IPS-15b (cell line): ENCODE measurements at regions not wholly inside any gene's neighbourhood (a gene's known extent, or its start where the extent isn't known, plus 50 kb on each side); places are given as distances from the start of the nearest gene placed in this dataset.

Source experiments
- H3K27me3 ChIP-seq: one replicate; pipeline ENCODE4 v1.6.1; 2013; ENCODE audit warnings: low read length; ENCODE audit not compliant: control insufficient read depth, insufficient read depth
- H3K36me3 ChIP-seq: one replicate; pipeline ENCODE4 v1.6.1; 2013; ENCODE audit warnings: low read length; ENCODE audit not compliant: control insufficient read depth, insufficient read depth
- H3K4me1 ChIP-seq: one replicate; pipeline ENCODE4 v1.6.1; 2013; ENCODE audit warnings: mild to moderate bottlenecking, low read length; ENCODE audit not compliant: control insufficient read depth, insufficient read depth
- H3K4me3 ChIP-seq: one replicate; pipeline ENCODE4 v1.5.1; 2013; ENCODE audit warnings: low read depth, low read length
- H3K9ac ChIP-seq: one replicate; pipeline ENCODE4 v1.6.1; 2013; ENCODE audit warnings: low read depth, mild to moderate bottlenecking, low read length
- H3K9me3 ChIP-seq: one replicate; pipeline ENCODE4 v1.6.1; 2013; ENCODE audit warnings: mild to moderate bottlenecking, low read length; ENCODE audit not compliant: control insufficient read depth, insufficient read depth

GRCh38 chr2:147197754-147198483 is 646.9 kb upstream of the ACVR2A start:
- H3K4me1 ChIP-seq: peaks cover 26% of the 10 kb centered on the region
- H3K4me3 ChIP-seq: no peak overlapping the region
- no peaks in the 10 kb centered on the region for H3K36me3 ChIP-seq
- H3K9ac ChIP-seq: no peak overlapping the region
- no peaks in the 10 kb centered on the region for H3K9me3 ChIP-seq
- H3K27me3 ChIP-seq: no peaks in the 10 kb centered on the region

GRCh38 chr2:147182260-147182659 is 662.6 kb upstream of the ACVR2A start:
- no peak overlapping the region for H3K9ac ChIP-seq

GRCh38 chr2:147181351-147182029 is 663.3 kb upstream of the ACVR2A start:
- H3K27me3 ChIP-seq: no peaks in the 10 kb centered on the region
- no peaks in the 10 kb centered on the region for H3K36me3 ChIP-seq
- H3K4me1 ChIP-seq: no peaks in the 10 kb centered on the region
- no peak overlapping the region for H3K9ac ChIP-seq
- H3K4me3 ChIP-seq: no peak overlapping the region
- no peaks in the 10 kb centered on the region for H3K9me3 ChIP-seq

More at GRCh38 chr2:147182260-147182659, 662.6 kb upstream of the ACVR2A start:
- Histone ChIP-seq H3K9me3 (no peaks in the 10 kb centered on the region), H3K4me3 (no peak overlapping the region), H3K4me1 (no peaks in the 10 kb centered on the region), H3K36me3 (no peaks in the 10 kb centered on the region), H3K27me3 (no peaks in the 10 kb centered on the region)

- peaks cover 9% of the 10 kb centered on the region for H3K4me1 ChIP-seq
- H3K4me3 ChIP-seq: no peak overlapping the region
- H3K9me3 ChIP-seq: no peaks in the 10 kb centered on the region
- no peak overlapping the region for H3K9ac ChIP-seq
- no peaks in the 10 kb centered on the region for H3K27me3 ChIP-seq
- no peaks in the 10 kb centered on the region for H3K36me3 ChIP-seq
Measured at GRCh38 chr2:147177071-147177857, 667.6 kb upstream of the ACVR2A start.

- Histone ChIP-seq H3K4me3 (no peak overlapping the region), H3K36me3 (no peaks in the 10 kb centered on the region), H3K9me3 (no peaks in the 10 kb centered on the region), H3K27me3 (no peaks in the 10 kb centered on the region), H3K9ac (no peak overlapping the region), H3K4me1 (peaks cover 9% of the 10 kb centered on the region)
Measured at GRCh38 chr2:147174824-147175254, 670.0 kb upstream of the ACVR2A start.

- H3K9ac ChIP-seq: no peak overlapping the region
- H3K9me3 ChIP-seq: no peaks in the 10 kb centered on the region
- H3K4me1 ChIP-seq: peaks cover 9% of the 10 kb centered on the region
- no peak overlapping the region for H3K4me3 ChIP-seq
- H3K36me3 ChIP-seq: no peaks in the 10 kb centered on the region
- H3K27me3 ChIP-seq: no peaks in the 10 kb centered on the region
Measured at GRCh38 chr2:147173798-147174197, 671.0 kb upstream of the ACVR2A start.

- Histone ChIP-seq H3K4me3 (no peak overlapping the region), H3K4me1 (peaks cover 9% of the 10 kb centered on the region), H3K27me3 (no peaks in the 10 kb centered on the region), H3K9ac (no peak overlapping the region), H3K9me3 (no peaks in the 10 kb centered on the region), H3K36me3 (no peaks in the 10 kb centered on the region)
Measured at GRCh38 chr2:147173189-147173581, 671.6 kb upstream of the ACVR2A start.

GRCh38 chr2:147172493-147173188 is 672.2 kb upstream of the ACVR2A start:
- no peak overlapping the region for H3K4me3 ChIP-seq
- no peaks in the 10 kb centered on the region for H3K36me3 ChIP-seq
- peaks cover 9% of the 10 kb centered on the region for H3K4me1 ChIP-seq
- H3K27me3 ChIP-seq: no peaks in the 10 kb centered on the region
- no peaks in the 10 kb centered on the region for H3K9me3 ChIP-seq
- no peak overlapping the region for H3K9ac ChIP-seq

- no peaks in the 10 kb centered on the region for H3K27me3 ChIP-seq
- no peak overlapping the region for H3K9ac ChIP-seq
- no peaks in the 10 kb centered on the region for H3K36me3 ChIP-seq
- no peak overlapping the region for H3K4me3 ChIP-seq
- H3K4me1 ChIP-seq: peaks cover 9% of the 10 kb centered on the region
- no peaks in the 10 kb centered on the region for H3K9me3 ChIP-seq
Measured at GRCh38 chr2:147171941-147172340, 672.9 kb upstream of the ACVR2A start.

GRCh38 chr2:147170932-147171331 is 673.9 kb upstream of the ACVR2A start:
- no peaks in the 10 kb centered on the region for H3K36me3 ChIP-seq
- H3K4me1 ChIP-seq: peaks cover 6% of the 10 kb centered on the region
- no peaks in the 10 kb centered on the region for H3K9me3 ChIP-seq
- H3K27me3 ChIP-seq: no peaks in the 10 kb centered on the region
- no peak overlapping the region for H3K9ac ChIP-seq
- no peak overlapping the region for H3K4me3 ChIP-seq

- Histone ChIP-seq H3K9me3 (no peaks in the 10 kb centered on the region), H3K4me1 (no peaks in the 10 kb centered on the region), H3K36me3 (no peaks in the 10 kb centered on the region), H3K9ac (no peak overlapping the region), H3K27me3 (no peaks in the 10 kb centered on the region), H3K4me3 (no peak overlapping the region)
Measured at GRCh38 chr2:147165697-147166382, 679.0 kb upstream of the ACVR2A start.
